Neural crest cell (in vitro differentiated cells): ENCODE measurements at regions not wholly inside any gene's neighbourhood (a gene's known extent, or its start where the extent isn't known, plus 50 kb on each side); places are given as distances from the start of the nearest gene placed in this dataset.

ENCODE experiments used
- DNase-seq: peaks from one replicate; pipeline ENCODE4 v3.0.0; 2021; ENCODE audit warnings: low read depth, mixed read lengths, low spot score
- H3K27ac Mint-ChIP-seq: one replicate; pipeline ENCODE4 v1.8.0; 2021; ENCODE audit warnings: mild to moderate bottlenecking, mixed read lengths; ENCODE audit not compliant: unreplicated experiment
- H3K27me3 Mint-ChIP-seq: 2 replicates; pipeline ENCODE4 v1.8.0; 2021; ENCODE audit warnings: low read depth, mild to moderate bottlenecking, mixed read lengths
- H3K36me3 Mint-ChIP-seq: 2 replicates; pipeline ENCODE4 v1.8.0; 2021; ENCODE audit warnings: low read depth, mild to moderate bottlenecking, mixed read lengths
- H3K4me1 Mint-ChIP-seq: 2 replicates; pipeline ENCODE4 v1.8.0; 2021; ENCODE audit warnings: mixed read lengths
- H3K4me3 Mint-ChIP-seq: one replicate; pipeline ENCODE4 v1.8.0; 2021; ENCODE audit warnings: mild to moderate bottlenecking, mixed read lengths
- H3K9me3 Mint-ChIP-seq: 2 replicates; pipeline ENCODE4 v1.8.0; 2021; ENCODE audit warnings: mixed read lengths
- TF ChIP-seq, protein P1 (sequence below): fragments of 200-600 bp; sonication (generic); conservative IDR thresholded peaks from 2 replicates; pipeline ENCODE4 v1.5.0; 2021; ENCODE audit warnings: antibody characterized with exemption, mild to moderate bottlenecking

DNA sequence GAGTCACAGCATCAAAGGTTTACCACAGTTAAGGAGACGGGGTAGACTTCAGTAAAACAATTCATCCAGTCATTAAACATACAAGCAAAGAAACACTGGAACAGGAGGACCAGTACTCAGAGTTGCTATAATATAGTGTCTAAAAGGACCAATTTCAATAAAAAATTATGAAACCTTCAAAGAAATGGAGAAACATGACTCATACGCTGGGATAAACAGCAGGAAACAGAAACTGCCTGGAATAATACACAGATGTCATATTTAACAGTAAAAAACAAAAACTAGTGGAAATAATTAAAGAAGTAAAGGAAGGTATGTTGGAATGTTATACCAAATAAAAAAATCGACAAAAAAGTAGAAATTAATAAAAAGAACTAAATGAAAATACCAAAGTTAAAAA lies 1075.9 kb downstream of the NR2F1-AS1 start:
- Mint-ChIP-seq H3K9me3 (peaks cover 8% of the 10 kb centered on the region), H3K4me3 (no peak overlapping the region), H3K36me3 (peaks cover 9% of the 10 kb centered on the region), H3K4me1 (no peaks in the 10 kb centered on the region), H3K27me3 (no peaks in the 10 kb centered on the region), H3K27ac (no peak overlapping the region)
- TF ChIP-seq, protein P1, sequence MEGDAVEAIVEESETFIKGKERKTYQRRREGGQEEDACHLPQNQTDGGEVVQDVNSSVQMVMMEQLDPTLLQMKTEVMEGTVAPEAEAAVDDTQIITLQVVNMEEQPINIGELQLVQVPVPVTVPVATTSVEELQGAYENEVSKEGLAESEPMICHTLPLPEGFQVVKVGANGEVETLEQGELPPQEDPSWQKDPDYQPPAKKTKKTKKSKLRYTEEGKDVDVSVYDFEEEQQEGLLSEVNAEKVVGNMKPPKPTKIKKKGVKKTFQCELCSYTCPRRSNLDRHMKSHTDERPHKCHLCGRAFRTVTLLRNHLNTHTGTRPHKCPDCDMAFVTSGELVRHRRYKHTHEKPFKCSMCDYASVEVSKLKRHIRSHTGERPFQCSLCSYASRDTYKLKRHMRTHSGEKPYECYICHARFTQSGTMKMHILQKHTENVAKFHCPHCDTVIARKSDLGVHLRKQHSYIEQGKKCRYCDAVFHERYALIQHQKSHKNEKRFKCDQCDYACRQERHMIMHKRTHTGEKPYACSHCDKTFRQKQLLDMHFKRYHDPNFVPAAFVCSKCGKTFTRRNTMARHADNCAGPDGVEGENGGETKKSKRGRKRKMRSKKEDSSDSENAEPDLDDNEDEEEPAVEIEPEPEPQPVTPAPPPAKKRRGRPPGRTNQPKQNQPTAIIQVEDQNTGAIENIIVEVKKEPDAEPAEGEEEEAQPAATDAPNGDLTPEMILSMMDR: no peak
- DNase-seq: no peak

DNA sequence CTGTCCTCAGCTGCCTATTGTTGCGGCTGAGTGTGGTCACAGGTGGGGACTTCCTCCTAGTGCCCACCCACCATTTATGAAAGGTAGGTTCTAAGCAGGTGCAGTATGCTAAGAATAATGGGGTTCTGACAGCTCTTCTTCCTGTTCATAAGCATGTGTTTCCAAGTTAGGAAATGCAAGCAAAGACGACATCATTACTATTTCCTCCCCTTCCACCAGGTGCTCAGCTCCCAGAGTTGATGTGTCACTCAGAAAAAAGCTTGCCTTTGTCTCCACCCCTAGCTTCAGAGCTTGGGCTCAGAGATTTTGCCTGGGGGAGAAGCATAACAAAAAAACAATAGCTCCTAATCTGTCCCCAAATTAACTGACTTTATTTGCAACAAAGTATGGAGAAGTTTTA lies 1076.7 kb downstream of the NR2F1-AS1 start:
- peaks cover 9% of the 10 kb centered on the region for H3K36me3 Mint-ChIP-seq
- H3K4me3 Mint-ChIP-seq: no peak overlapping the region
- no peaks in the 10 kb centered on the region for H3K4me1 Mint-ChIP-seq
- peaks cover 8% of the 10 kb centered on the region for H3K9me3 Mint-ChIP-seq
- H3K27me3 Mint-ChIP-seq: no peaks in the 10 kb centered on the region
- TF ChIP-seq, protein P1: no peak
- H3K27ac Mint-ChIP-seq: no peak overlapping the region
- no peak for DNase-seq

DNA sequence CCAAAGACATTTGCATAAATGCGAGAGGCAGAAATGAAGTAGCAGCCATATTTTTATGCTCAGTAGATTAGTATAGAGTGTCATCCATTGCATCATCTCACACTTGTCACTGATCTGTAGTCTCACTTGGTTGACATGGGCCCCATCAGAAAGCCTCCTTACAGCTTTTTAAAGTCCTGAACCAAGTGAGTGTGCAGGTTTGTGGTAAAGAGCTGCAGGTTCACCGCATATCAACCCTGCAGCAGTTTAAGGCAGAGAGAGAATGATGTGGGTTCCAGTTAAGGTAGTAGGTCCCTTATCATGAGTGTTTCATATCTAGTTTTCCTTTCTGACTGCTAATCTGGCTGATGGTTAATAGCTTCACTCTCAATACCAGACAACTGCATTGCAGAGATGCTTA lies 1080.3 kb downstream of the NR2F1-AS1 start:
- no peaks in the 10 kb centered on the region for H3K9me3 Mint-ChIP-seq
- no peak for DNase-seq
- H3K4me1 Mint-ChIP-seq: no peaks in the 10 kb centered on the region
- no peaks in the 10 kb centered on the region for H3K27me3 Mint-ChIP-seq
- no peak overlapping the region for H3K4me3 Mint-ChIP-seq
- no peak overlapping the region for H3K27ac Mint-ChIP-seq
- no peaks in the 10 kb centered on the region for H3K36me3 Mint-ChIP-seq
- TF ChIP-seq, protein P1: no peak

DNA sequence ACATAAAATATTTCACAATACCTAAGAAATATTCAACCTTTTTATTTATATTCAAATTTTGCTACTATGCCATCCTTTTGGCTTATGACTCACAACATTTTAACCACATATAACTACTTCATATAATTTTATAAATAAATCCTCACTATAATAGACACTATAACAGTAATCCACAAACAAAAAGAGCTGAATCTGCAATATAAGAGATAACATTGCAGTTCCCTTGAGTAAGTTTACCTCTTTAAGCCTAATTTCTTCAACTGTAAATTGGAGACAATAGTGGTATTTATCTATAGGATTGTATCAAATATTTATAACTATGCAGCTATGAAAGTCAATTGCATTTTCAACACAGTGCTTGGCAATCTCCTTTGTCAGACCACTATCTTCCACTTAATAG lies 1084.5 kb downstream of the NR2F1-AS1 start:
- H3K27me3 Mint-ChIP-seq: no peaks in the 10 kb centered on the region
- peaks cover 4% of the 10 kb centered on the region for H3K4me1 Mint-ChIP-seq
- TF ChIP-seq, protein P1: no peak
- H3K36me3 Mint-ChIP-seq: no peaks in the 10 kb centered on the region
- H3K9me3 Mint-ChIP-seq: no peaks in the 10 kb centered on the region
- no peak for DNase-seq
- H3K27ac Mint-ChIP-seq: no peak overlapping the region
- H3K4me3 Mint-ChIP-seq: no peak overlapping the region

DNA sequence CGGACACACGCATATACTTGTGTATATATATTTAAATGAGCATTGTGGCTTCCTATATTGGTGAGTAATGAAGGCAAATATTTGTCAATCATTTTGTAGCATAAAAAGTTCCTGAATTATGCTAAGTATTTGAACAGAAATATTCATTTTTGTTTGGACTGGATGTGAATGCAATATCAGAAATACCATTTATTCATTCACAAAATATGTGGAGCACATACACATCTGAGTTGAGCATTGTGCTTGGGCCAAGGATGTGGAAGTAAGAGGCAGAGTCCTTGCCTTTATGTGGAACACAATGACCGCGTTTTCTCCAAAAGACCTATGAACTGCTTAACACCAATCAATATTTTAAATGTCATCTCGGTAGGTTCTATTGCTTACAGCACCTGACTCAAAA lies 1086.5 kb downstream of the NR2F1-AS1 start:
- H3K27ac Mint-ChIP-seq: no peak overlapping the region
- H3K27me3 Mint-ChIP-seq: no peaks in the 10 kb centered on the region
- TF ChIP-seq, protein P1: no peak
- H3K9me3 Mint-ChIP-seq: no peaks in the 10 kb centered on the region
- DNase-seq: no peak
- H3K36me3 Mint-ChIP-seq: no peaks in the 10 kb centered on the region
- no peak overlapping the region for H3K4me3 Mint-ChIP-seq
- peaks cover 4% of the 10 kb centered on the region for H3K4me1 Mint-ChIP-seq

DNA sequence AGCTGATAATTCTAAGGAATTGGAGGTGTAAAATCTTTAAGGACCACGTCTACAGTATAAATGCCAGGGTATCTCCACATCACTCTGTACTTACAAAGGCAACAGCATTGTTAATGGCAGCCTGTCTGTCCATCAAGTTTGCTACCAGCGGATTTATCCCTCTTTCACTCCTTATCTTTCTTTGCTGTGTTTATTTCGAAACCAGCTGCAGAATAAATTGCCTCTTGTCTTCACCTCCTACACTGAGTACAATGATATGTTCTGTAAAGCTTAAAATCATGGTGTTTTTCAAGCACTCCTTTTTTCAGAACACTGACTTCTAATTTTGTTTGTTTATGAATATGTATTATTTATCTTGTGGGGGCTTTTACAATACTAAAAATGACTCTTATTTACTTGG lies 1088.1 kb downstream of the NR2F1-AS1 start:
- Mint-ChIP-seq H3K27me3 (no peaks in the 10 kb centered on the region), H3K4me3 (no peak overlapping the region), H3K27ac (no peak overlapping the region), H3K36me3 (no peaks in the 10 kb centered on the region), H3K4me1 (peaks cover 4% of the 10 kb centered on the region), H3K9me3 (no peaks in the 10 kb centered on the region)
- TF ChIP-seq, protein P1: no peak
- DNase-seq: no peak
